Breast epithelium (tissue), 4 donors: ENCODE measurements at regions not wholly inside any gene's neighbourhood (a gene's known extent, or its start where the extent isn't known, plus 50 kb on each side); places are given as distances from the start of the nearest gene placed in this dataset.

Experiments
- DNase-seq, 2 donors: peaks; one replicate each; pipeline ENCODE4 v3.0.0-alpha.2; 2019; ENCODE audit warnings: low spot score in 2 of 2
- H3K27ac ChIP-seq, 2 donors: fragments of 200-600 bp; sonication (generic) in 1 of 2; one replicate each; pipeline ENCODE4 v1.5.1; 2016 to 2019; ENCODE audit warnings: mild to moderate bottlenecking in 1 of 2
- H3K27me3 ChIP-seq, 2 donors: fragments of 200-600 bp; sonication (generic) in 1 of 2; one replicate each; pipeline versions ENCODE4 v1.5.1 to v1.6.0; 2017 to 2019; ENCODE audit warnings: control low read depth in 1 of 2, mild to moderate bottlenecking in 1 of 2
- H3K36me3 ChIP-seq: fragments of 200-600 bp; one replicate; pipeline ENCODE4 v1.5.1; 2019
- H3K4me1 ChIP-seq, 2 donors: fragments of 200-600 bp; sonication (generic); one replicate each; pipeline ENCODE4 v1.5.1; 2016 to 2019; ENCODE audit warnings: control low read depth in 1 of 2
- H3K4me3 ChIP-seq, 3 donors: fragments of 200-600 bp; sonication (generic); 1 replicate in 2 of 3; 2 replicates in 1 of 3; pipeline ENCODE4 v1.5.1; 2016 to 2019; ENCODE audit warnings: mild to moderate bottlenecking in 3 of 3, moderate library complexity in 2 of 3
- H3K9me3 ChIP-seq, 2 donors: fragments of 200-600 bp; sonication (generic) in 1 of 2; one replicate each; pipeline ENCODE4 v1.5.1; 2016 to 2019; ENCODE audit warnings: control low read depth in 1 of 2
- POLR2A ChIP-seq: fragments of 450-650 bp; IDR thresholded peaks from one replicate; pipeline ENCODE4 v1.6.1; 2016; ENCODE audit warnings: antibody characterized with exemption, mild to moderate bottlenecking, moderate library complexity
- POLR2AphosphoS5 ChIP-seq, 3 donors: sonication (generic); formaldehyde crosslinking; IDR thresholded peaks; one replicate each; pipeline ENCODE4 v1.6.1; 2017; ENCODE audit warnings: antibody characterized with exemption in 3 of 3
- intact Hi-C: fragments of 100-400 bp; cut with DNase I; formaldehyde crosslinking; loops from one replicate; pipeline ENCODE4 v1.15.1; 2023; ENCODE audit warnings: low total_unique reads
- TF ChIP-seq, protein P1 (sequence below), 3 donors: fragments of 450-650 bp; IDR thresholded peaks; one replicate each; pipeline ENCODE4 v1.5.1; 2016 to 2017; ENCODE audit warnings: antibody characterized with exemption in 3 of 3, mild to moderate bottlenecking in 3 of 3, moderate library complexity in 3 of 3

DNA sequence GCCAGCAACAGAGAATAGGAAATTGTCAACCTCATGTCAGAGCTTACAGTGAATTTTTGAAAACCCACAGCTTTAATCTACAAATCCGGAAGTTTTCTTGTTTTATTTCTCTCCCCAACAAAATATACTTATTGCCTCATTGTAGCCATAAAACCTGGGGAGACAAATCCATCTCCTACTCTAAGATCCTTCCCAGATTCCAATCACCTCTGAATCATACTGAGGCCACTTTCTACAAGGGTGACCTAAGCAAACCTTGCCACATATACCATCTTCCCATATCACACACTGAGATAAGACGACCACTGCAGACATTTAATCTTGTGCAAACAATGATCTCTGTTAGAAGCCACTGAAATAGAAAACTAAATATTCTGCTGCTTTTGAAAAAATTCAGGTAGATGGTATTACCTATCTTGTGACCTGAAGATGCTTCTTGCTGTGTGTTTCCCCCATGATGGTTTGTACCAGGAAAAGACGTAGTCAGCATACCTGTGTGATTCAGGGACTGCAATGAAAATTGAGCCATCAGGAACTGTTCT lies 171.5 kb upstream of the DUSP10 start:
- Histone ChIP-seq H3K27ac (no peak overlapping the region), H3K4me3 (no peak overlapping the region), H3K9me3 (no peaks in the 10 kb centered on the region), H3K4me1 (no peaks in the 10 kb centered on the region), H3K36me3 (no peaks in the 10 kb centered on the region), H3K27me3 (no peaks in the 10 kb centered on the region)
- no peak for TF ChIP-seq POLR2A
- TF ChIP-seq, protein P1, sequence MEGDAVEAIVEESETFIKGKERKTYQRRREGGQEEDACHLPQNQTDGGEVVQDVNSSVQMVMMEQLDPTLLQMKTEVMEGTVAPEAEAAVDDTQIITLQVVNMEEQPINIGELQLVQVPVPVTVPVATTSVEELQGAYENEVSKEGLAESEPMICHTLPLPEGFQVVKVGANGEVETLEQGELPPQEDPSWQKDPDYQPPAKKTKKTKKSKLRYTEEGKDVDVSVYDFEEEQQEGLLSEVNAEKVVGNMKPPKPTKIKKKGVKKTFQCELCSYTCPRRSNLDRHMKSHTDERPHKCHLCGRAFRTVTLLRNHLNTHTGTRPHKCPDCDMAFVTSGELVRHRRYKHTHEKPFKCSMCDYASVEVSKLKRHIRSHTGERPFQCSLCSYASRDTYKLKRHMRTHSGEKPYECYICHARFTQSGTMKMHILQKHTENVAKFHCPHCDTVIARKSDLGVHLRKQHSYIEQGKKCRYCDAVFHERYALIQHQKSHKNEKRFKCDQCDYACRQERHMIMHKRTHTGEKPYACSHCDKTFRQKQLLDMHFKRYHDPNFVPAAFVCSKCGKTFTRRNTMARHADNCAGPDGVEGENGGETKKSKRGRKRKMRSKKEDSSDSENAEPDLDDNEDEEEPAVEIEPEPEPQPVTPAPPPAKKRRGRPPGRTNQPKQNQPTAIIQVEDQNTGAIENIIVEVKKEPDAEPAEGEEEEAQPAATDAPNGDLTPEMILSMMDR (IDR thresholded peaks at IDR 0.05) = no peak
- no peak for TF ChIP-seq POLR2AphosphoS5 (IDR thresholded peaks at IDR 0.05)
- intact Hi-C loops = no loop called here
- DNase-seq = no peak

DNA sequence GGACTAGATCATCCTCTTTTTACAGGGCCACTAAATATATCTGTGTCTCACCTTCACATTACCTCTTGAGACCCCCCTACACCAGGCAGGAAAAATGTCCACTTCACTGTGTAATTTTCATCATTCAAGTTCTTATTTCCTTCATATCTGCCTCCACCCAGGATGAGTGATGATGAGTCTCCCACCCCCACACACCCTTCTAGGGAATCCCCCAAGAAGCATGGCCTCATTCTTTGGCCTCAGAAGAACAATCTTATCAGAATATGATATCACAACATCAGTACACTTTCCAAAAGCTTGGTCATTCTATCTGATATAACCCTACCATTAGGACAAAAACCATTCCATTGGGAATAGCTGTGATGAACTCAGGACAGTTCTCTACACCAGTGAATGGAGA lies 170.3 kb upstream of the DUSP10 start:
- no peak overlapping the region for H3K27ac ChIP-seq
- no peaks in the 10 kb centered on the region for H3K27me3 ChIP-seq
- TF ChIP-seq, protein P1 (IDR thresholded peaks at IDR 0.05) = no peak
- TF ChIP-seq POLR2A = no peak
- no peak for TF ChIP-seq POLR2AphosphoS5 (IDR thresholded peaks at IDR 0.05)
- no peaks in the 10 kb centered on the region for H3K36me3 ChIP-seq
- DNase-seq = no peak
- no peaks in the 10 kb centered on the region for H3K9me3 ChIP-seq
- H3K4me1 ChIP-seq = no peaks in the 10 kb centered on the region
- H3K4me3 ChIP-seq = no peak overlapping the region
- intact Hi-C loops = no loop called here

DNA sequence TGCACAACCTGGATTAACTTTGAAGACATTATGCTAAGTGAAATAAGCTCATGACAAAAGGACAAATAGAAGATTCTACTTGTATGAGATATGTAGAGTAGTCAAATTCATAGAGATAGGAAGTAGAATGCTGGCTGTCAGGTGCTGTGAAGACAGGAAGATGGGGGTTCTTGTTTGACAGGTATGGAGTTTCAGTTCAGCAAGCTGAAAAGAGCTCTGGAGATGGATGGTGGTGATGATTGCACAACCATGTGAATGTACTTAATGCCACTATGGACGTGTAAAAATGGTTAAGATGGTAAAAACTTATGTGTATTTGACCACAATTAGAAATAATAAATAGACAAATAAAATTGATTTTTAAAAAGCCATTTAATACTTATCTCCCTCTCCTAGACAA lies 169.8 kb upstream of the DUSP10 start:
- intact Hi-C loops = no loop called here
- Histone ChIP-seq H3K4me1 (no peaks in the 10 kb centered on the region), H3K27me3 (no peaks in the 10 kb centered on the region), H3K4me3 (no peak overlapping the region), H3K27ac (no peak overlapping the region), H3K36me3 (no peaks in the 10 kb centered on the region), H3K9me3 (no peaks in the 10 kb centered on the region)
- DNase-seq = no peak
- TF ChIP-seq, protein P1 (IDR thresholded peaks at IDR 0.05) = no peak
- TF ChIP-seq POLR2A (no peak), POLR2AphosphoS5 (IDR thresholded peaks at IDR 0.05) (no peak)

DNA sequence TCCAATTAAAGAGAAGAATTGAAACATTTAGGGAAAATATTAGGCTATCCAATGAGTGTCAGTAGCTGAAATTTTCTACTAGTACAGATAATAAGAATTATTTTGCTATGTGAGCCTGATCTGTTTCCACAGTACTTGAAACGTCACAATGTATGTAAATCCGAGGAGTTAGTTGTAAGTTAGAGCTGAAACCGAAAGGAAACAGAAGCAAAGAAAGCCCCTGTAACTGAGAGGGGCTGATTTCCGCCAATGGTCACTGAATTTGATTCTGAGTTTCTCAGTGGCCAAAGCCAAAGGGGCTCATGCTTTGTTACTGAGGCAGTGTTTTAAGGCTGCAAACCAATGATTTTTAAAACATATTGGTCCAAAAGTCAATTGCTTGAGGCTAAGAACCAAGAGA lies 168.3 kb upstream of the DUSP10 start:
- H3K9me3 ChIP-seq = no peaks in the 10 kb centered on the region
- H3K4me3 ChIP-seq = no peak overlapping the region
- no peaks in the 10 kb centered on the region for H3K27me3 ChIP-seq
- no peak for DNase-seq
- no peaks in the 10 kb centered on the region for H3K4me1 ChIP-seq
- no peaks in the 10 kb centered on the region for H3K36me3 ChIP-seq
- intact Hi-C loops = no loop called here
- no peak overlapping the region for H3K27ac ChIP-seq
- no peak for TF ChIP-seq POLR2AphosphoS5 (IDR thresholded peaks at IDR 0.05)
- TF ChIP-seq, protein P1 (IDR thresholded peaks at IDR 0.05) = no peak
- no peak for TF ChIP-seq POLR2A

DNA sequence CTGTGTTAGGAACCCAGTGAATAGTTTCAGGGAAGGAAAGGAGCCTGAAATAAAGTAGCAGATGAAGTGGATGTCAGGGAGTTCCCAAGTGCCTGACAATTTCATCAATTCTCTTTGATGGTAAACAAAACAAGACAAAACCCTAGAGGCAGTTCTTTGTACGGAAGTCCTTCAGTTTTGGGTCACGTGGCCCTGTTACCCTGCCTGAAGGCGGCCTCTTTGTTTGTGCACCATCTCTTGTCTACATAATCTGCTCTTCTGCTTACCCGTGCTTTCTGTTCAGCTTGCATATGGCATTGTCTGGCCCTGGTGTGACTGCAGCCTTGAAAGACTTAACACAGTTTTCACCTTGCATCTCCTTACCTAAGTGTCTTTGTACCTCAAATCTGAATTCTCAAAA lies 166.7 kb upstream of the DUSP10 start:
- H3K4me3 ChIP-seq = no peak overlapping the region
- no peaks in the 10 kb centered on the region for H3K27me3 ChIP-seq
- H3K9me3 ChIP-seq = no peaks in the 10 kb centered on the region
- no peak for TF ChIP-seq POLR2AphosphoS5 (IDR thresholded peaks at IDR 0.05)
- TF ChIP-seq, protein P1 (IDR thresholded peaks at IDR 0.05) = no peak
- TF ChIP-seq POLR2A = no peak
- DNase-seq = no peak
- no peaks in the 10 kb centered on the region for H3K36me3 ChIP-seq
- intact Hi-C loops = no loop called here
- H3K4me1 ChIP-seq = no peaks in the 10 kb centered on the region
- H3K27ac ChIP-seq = no peak overlapping the region
